Activated T-cell treated with anti-CD3 and anti-CD28 coated beads, Interleukin-2, amount 50 U/mL, for 1 hour (primary cell): ENCODE measurements at regions not wholly inside any gene's neighbourhood (a gene's known extent, or its start where the extent isn't known, plus 50 kb on each side); places are given as distances from the start of the nearest gene placed in this dataset.

Source experiments
- DNase-seq: peaks from one replicate; pipeline ENCODE4 v3.0.0-alpha.2; 2020

GRCh38 chr3:150055332-150055731, 84.6 kb upstream of the PFN2 start:
- no peak for DNase-seq

DNA sequence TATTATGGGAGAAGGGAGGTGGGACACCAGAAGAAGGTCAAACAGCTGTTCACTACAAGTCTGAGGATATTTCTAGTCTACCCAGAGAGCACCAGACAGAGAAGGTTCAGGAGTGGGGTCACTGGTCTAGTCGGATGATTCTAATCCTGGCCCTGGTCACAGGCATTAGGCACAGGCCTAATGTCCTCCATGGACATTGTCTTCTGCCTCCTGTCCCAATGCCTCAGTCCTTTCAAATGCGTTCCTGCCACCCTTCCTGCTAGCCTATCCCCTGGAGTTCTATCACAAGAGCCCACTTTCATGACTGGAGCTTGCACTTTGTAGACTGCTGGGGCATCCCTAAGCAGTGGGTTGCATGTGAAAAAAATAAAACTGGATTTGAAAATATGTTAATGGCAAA, 83.9 kb upstream of the PFN2 start:
- DNase-seq = no peak

- no peak for DNase-seq
Measured at GRCh38 chr3:150050510-150050909, 79.8 kb upstream of the PFN2 start.

DNA sequence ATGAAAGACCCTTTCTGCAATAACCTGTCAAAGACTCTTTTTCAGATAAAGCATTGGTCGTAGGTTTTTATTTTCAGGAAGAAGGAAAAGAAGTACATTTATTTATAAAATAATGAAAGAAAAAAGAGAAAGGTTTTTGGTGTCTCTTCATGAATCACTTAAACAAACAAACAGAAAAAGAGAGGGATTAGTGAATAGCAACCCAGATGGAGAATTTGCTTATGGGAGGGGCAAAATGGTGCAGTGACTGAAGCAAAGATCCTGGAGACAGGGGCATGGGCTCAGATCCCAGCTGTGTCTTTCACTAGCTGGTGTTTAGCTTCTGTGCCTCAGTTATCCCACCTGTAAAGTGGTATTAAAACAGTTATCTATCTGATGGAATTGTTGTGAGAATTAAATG, 78.6 kb upstream of the PFN2 start:
- no peak for DNase-seq

GRCh38 chr3:150041877-150042276, 71.2 kb upstream of the PFN2 start:
- DNase-seq = no peak

DNA sequence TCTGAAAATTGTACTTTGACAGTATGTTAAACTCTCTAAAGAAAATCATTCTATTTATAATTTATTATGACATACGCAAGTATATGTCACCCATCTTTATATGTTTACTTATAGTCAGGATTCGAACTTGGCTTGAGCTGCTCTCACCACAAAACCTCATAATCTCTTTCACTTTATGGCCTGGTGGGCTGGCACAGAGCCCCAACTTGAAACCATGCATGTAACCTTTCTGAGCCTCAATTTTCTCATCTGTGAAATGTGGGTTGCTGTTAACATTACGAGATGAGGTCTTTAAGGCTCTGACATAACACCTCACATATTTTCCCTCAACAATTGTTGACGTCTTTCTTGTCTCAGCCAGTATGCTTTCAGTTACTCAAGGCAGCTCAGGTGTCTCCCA, 69.4 kb upstream of the PFN2 start:
- no peak for DNase-seq

DNA sequence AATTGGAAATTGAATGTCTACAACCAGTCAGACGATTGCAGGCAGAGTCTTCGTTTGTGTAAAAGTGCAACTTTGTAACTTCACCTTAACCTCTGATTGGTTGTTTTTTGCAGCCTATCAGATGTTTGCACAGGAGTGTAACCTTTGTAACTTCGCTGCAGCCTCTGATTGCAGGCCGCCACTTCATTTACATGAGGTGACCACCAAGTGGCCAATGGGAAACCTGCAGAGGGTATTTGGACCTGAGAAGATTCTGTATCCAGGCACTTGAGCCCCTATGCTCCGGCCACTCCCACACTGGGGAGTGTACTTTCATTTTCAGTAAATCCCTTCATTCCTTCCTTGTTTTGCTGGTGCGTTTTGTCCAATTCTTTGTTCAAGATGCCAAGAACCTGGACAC, 68.1 kb upstream of the PFN2 start:
- no peak for DNase-seq

GRCh38 chr3:150036780-150037179, 66.1 kb upstream of the PFN2 start:
- no peak for DNase-seq

DNA sequence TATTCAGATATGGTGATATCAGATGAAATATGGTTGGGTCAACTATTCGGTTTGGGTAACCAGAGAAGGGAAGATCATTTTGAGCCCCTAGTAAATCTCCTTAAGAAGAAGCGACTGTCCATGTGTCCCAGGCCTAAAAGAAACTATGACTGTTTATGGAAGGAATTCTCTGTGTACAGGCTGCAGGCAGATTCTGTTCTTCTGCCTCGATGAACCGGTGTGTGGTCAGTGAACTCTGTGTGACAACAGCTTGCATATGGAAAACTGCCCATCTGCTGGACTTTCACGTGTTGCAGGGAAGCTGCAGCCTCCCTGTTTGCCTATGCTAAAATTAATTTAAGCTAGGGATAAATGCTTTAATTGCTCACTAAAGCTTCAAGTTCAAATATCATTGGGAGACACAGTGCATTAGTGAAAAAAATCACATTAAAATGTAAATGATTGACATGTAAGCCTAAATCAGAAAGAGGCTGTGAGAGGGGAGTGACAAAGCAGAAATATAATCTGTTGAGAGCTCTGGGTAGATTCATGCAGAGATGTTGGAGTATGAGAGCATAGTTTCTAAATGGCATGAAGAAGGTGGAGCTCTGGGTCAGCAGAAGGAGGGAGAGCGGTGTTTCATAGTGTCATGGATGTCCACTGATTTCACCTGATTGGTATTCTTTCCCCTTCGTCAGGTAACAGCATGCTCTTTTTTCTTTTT, 65.4 kb upstream of the PFN2 start:
- no peak for DNase-seq

DNA sequence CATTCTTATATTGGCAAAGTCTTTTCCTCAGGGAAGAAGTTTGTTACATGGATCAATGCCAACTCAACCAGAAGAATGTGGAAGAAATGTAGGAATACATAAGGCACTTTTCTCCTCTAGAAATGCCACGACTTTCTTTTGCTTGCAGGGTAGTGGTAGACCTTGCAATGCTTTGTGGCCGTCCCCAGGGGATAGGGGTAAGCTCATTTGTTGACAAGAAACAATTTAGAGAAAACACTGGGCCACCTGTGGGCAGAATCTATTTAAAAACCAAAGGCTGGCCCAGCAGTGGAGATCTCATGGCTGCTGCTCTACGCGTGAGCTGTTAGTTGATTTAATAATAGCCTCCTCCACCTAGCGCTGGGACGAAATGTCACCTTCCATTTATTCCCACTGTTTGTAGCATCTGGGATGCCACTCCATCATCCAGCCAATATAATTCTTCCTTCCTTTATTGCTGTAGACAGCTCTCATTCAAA, 64.6 kb upstream of the PFN2 start:
- no peak for DNase-seq

DNA sequence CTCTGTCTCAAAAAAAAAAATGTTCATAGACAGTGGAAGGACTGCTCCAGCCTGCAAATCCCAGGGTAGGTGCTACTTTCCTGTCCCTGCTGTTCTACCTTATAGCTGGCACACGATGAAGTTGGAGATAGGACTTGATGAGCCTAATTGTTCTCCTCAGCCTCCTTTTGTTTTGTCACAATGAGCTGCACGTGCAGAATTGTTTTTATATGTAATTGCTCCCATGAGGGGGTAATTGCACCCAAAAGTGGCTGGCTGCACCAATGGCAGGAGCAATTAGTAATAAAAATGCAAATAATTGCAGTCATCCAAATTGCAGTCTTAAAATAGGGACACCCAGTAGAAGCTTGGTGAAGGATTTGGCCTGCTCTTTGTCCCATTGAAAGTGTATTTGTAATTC, 63.0 kb upstream of the PFN2 start:
- DNase-seq = no peak

DNA sequence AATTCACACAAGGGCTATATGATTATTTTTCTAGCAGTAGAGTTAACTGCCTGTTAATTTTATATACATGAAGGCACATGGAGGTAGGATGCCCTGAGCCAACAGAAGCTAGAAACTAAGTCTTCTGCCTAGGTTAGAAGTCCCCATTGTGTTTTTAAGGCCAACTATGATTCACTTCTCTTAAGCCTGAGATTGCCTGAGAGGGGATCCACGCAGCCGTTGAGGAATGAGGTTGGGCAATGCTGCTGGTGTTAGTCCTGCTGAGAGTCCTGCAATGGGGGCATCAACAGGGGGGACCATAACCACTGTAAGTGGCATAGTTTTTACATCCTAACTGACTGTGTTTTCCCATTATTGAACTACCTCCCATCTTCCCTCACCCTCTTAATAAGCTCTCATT, 60.1 kb upstream of the PFN2 start:
- no peak for DNase-seq

GRCh38 chr3:150023239-150023636, 52.5 kb upstream of the PFN2 start:
- no peak for DNase-seq

- DNase-seq = no peak
Measured at GRCh38 chr3:150022381-150023238, 51.9 kb upstream of the PFN2 start.

DNA sequence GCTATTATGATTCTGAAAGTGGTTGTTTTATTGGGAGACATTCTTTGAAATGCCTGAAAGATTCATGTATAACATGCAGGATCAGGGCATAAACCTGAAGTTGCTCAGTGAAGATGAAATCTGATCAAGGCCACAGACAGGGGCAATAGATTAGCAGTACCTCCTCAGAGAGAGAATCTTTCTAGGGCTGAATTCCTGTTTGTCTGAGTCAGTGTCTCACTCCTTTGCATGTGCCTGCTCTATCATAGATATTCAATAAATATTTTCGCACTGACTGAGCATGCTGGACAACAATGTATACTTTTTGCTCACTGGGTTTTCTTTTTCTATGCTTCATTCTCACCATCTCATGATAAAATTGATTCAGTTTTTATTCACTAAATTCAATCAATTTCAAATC, 49.8 kb upstream of the PFN2 start:
- DNase-seq = no peak
